ENCODE measurements at regions not wholly inside any gene's neighbourhood (a gene's known extent, or its start where the extent isn't known, plus 50 kb on each side); places are given as distances from the start of the nearest gene placed in this dataset.

DNA sequence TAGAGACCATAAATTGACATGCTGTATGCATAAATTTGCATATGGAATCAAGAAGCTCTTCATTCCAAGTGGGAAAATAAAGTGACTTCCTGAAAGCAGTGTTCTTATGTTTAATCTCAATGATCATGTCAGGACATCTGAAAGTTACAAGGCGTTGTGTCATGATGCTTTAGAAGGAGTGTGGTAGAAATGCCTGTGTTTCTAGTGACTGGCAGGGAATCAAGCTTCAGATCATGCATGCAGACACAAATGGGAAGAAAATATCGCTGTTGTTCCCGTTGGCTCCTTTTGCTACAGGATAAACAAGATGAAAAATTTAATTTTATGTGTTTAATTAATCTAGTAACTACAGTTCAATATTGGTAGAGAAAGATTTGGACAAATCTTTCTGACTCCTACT lies 298.1 kb upstream of the SYT1 start:
- TF ChIP-seq POLR2A (IDR thresholded peaks at IDR 0.05) (no peak), EP300 (IDR thresholded peaks at IDR 0.05) (no peak), POLR2AphosphoS5 (IDR thresholded peaks at IDR 0.05) (no peak)
- TF ChIP-seq, protein P1, sequence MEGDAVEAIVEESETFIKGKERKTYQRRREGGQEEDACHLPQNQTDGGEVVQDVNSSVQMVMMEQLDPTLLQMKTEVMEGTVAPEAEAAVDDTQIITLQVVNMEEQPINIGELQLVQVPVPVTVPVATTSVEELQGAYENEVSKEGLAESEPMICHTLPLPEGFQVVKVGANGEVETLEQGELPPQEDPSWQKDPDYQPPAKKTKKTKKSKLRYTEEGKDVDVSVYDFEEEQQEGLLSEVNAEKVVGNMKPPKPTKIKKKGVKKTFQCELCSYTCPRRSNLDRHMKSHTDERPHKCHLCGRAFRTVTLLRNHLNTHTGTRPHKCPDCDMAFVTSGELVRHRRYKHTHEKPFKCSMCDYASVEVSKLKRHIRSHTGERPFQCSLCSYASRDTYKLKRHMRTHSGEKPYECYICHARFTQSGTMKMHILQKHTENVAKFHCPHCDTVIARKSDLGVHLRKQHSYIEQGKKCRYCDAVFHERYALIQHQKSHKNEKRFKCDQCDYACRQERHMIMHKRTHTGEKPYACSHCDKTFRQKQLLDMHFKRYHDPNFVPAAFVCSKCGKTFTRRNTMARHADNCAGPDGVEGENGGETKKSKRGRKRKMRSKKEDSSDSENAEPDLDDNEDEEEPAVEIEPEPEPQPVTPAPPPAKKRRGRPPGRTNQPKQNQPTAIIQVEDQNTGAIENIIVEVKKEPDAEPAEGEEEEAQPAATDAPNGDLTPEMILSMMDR (IDR thresholded peaks at IDR 0.05) = no peak
